Upper lobe of right lung (tissue), 1 donor: ENCODE measurements at regions not wholly inside any gene's neighbourhood (a gene's known extent, or its start where the extent isn't known, plus 50 kb on each side); places are given as distances from the start of the nearest gene placed in this dataset.

Experiments
- ATAC-seq: fragments of 200-7000 bp; cut with Tn5 transposase; one replicate; pipeline ENCODE4 v1.9.1; 2020; ENCODE audit warnings: mild to moderate bottlenecking, moderate library complexity
- DNase-seq: peaks from one replicate; pipeline ENCODE4 v3.0.0-alpha.2; 2020
- H3K27ac ChIP-seq: fragments of 200-600 bp; one replicate; pipeline ENCODE4 v1.8.0; 2022
- H3K27me3 ChIP-seq: fragments of 200-600 bp; one replicate; pipeline ENCODE4 v1.8.0; 2022; ENCODE audit warnings: mild to moderate bottlenecking
- H3K36me3 ChIP-seq: fragments of 200-600 bp; one replicate; pipeline ENCODE4 v1.8.0; 2022
- H3K4me1 ChIP-seq: fragments of 200-600 bp; one replicate; pipeline ENCODE4 v1.8.0; 2022
- H3K4me3 ChIP-seq: fragments of 200-600 bp; one replicate; pipeline ENCODE4 v1.8.0; 2022; ENCODE audit warnings: mild to moderate bottlenecking
- H3K9me3 ChIP-seq: fragments of 200-600 bp; one replicate; pipeline ENCODE4 v1.8.0; 2022
- CTCF ChIP-seq: fragments of 200-600 bp; IDR thresholded peaks from one replicate; pipeline ENCODE4 v1.8.0; 2022; ENCODE audit warnings: antibody characterized with exemption
- intact Hi-C: fragments of 100-400 bp; cut with DNase I; formaldehyde crosslinking; loops from one replicate; pipeline ENCODE4 v1.11.0; 2022
- donor health status: DM: no; HTN: yes; CAD: no; lungs with severe emphysema.

GRCh38 chrX:121320441-121320840 lies 273.0 kb downstream of the GLUD2 start:
- H3K9me3 ChIP-seq, result no peaks in the 10 kb centered on the region
- H3K4me1 ChIP-seq, result no peaks in the 10 kb centered on the region
- intact Hi-C loops, result no loop called here
- no peak for ATAC-seq
- no peaks in the 10 kb centered on the region for H3K36me3 ChIP-seq
- H3K27me3 ChIP-seq, result no peaks in the 10 kb centered on the region
- no peak for TF ChIP-seq CTCF
- DNase-seq, result no peak
- H3K4me3 ChIP-seq, result no peak overlapping the region
- no peak overlapping the region for H3K27ac ChIP-seq

DNA sequence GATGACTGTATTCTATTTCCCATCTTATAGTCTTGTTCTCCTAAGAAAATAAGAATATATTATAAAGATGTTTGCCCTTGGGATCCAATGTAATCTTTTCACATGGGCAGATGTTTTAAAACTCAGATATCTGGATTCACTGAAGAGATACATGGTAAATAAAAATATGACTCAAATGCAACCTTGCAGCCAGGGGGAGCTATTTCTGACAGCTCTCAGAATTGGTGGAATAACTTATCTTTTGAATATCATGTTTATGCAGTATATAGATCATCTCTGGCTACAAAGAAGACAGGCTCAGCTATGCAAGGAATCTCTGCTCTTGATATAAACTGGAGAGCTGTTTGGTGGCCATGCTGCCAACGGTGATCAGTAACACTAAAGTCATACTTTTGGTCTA lies 274.7 kb downstream of the GLUD2 start:
- Histone ChIP-seq H3K36me3 (no peaks in the 10 kb centered on the region), H3K9me3 (no peaks in the 10 kb centered on the region), H3K4me3 (no peak overlapping the region), H3K4me1 (no peaks in the 10 kb centered on the region), H3K27me3 (no peaks in the 10 kb centered on the region), H3K27ac (no peak overlapping the region)
- no peak for DNase-seq
- no peak for ATAC-seq
- TF ChIP-seq CTCF, result no peak
- intact Hi-C loops, result no loop called here

- H3K9me3 ChIP-seq, result no peaks in the 10 kb centered on the region
- no peak overlapping the region for H3K4me3 ChIP-seq
- intact Hi-C loops, result no loop called here
- no peak for DNase-seq
- H3K4me1 ChIP-seq, result no peaks in the 10 kb centered on the region
- H3K27me3 ChIP-seq, result no peaks in the 10 kb centered on the region
- no peak for TF ChIP-seq CTCF
- H3K27ac ChIP-seq, result no peak overlapping the region
- H3K36me3 ChIP-seq, result no peaks in the 10 kb centered on the region
- no peak for ATAC-seq
Measured at GRCh38 chrX:121323337-121323736, 275.9 kb downstream of the GLUD2 start.

GRCh38 chrX:121333942-121334341 lies 286.5 kb downstream of the GLUD2 start:
- DNase-seq, result no peak
- H3K4me1 ChIP-seq, result no peaks in the 10 kb centered on the region
- no peak overlapping the region for H3K27ac ChIP-seq
- no peak for ATAC-seq
- no peaks in the 10 kb centered on the region for H3K9me3 ChIP-seq
- no peaks in the 10 kb centered on the region for H3K27me3 ChIP-seq
- H3K36me3 ChIP-seq, result no peaks in the 10 kb centered on the region
- no peak for TF ChIP-seq CTCF
- no peak overlapping the region for H3K4me3 ChIP-seq
- intact Hi-C loops, result no loop called here

GRCh38 chrX:121336831-121337421 lies 289.5 kb downstream of the GLUD2 start:
- Histone ChIP-seq H3K9me3 (no peaks in the 10 kb centered on the region), H3K36me3 (no peaks in the 10 kb centered on the region), H3K4me3 (no peak overlapping the region), H3K27me3 (no peaks in the 10 kb centered on the region), H3K27ac (no peak overlapping the region), H3K4me1 (no peaks in the 10 kb centered on the region)
- no peak for DNase-seq
- no peak for ATAC-seq
- intact Hi-C loops, result no loop called here
- TF ChIP-seq CTCF, result no peak

GRCh38 chrX:121337816-121338215 lies 290.4 kb downstream of the GLUD2 start:
- DNase-seq, result no peak
- ATAC-seq, result no peak
- Histone ChIP-seq H3K36me3 (no peaks in the 10 kb centered on the region), H3K4me3 (no peak overlapping the region), H3K4me1 (no peaks in the 10 kb centered on the region), H3K9me3 (no peaks in the 10 kb centered on the region), H3K27ac (no peak overlapping the region), H3K27me3 (no peaks in the 10 kb centered on the region)
- intact Hi-C loops, result no loop called here
- no peak for TF ChIP-seq CTCF
